Renal pelvis (tissue), 1 donor: ENCODE measurements at regions not wholly inside any gene's neighbourhood (a gene's known extent, or its start where the extent isn't known, plus 50 kb on each side); places are given as distances from the start of the nearest gene placed in this dataset.

Source experiments
- DNase-seq: peaks from one replicate; pipeline ENCODE4 v3.0.0-alpha.2; 2013

- DNase-seq = no peak
These were observed 1355.7 kb upstream of the FAM98A start for GRCh38 chr2:34954758-34955157.

DNA sequence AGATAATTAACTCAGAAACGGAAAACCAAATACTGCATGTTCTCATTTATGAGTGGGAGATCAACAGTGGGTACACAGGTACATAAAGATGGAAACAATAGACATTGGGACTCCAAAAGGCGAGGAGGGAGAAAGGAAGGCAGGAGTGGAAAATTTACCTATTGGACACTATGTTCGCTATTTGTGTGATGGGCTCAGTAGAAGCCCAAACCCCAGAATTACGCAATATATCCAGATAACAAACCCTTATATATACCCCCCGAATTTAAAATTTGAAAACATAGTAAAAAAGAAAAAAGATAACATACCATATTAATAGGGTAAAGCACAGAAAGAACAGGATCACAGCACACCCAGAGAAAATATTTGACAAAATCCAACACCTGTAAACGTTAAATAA is 1351.7 kb upstream of the FAM98A start:
- no peak for DNase-seq

DNA sequence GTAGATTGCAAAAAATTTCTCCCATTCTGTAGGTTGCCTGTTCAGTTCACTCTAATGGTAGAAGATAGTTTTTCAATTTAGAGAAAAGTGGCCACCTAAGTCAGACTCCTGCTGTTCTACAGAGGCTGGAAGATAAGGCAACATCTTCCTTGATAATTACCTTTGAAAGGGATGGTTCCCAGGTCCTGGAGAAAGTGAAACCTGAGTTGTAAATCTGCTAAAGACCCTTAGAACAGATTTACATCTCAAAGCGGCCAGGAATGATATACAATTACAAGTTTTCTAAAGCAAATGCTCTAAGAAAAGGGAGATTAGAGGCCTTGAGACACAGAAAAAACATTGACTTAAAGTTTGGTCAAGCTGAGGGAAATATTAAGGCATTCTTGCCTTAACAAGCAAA is 1350.2 kb upstream of the FAM98A start:
- DNase-seq = no peak

GRCh38 chr2:34936089-34936488 is 1337.0 kb upstream of the FAM98A start:
- no peak for DNase-seq

DNA sequence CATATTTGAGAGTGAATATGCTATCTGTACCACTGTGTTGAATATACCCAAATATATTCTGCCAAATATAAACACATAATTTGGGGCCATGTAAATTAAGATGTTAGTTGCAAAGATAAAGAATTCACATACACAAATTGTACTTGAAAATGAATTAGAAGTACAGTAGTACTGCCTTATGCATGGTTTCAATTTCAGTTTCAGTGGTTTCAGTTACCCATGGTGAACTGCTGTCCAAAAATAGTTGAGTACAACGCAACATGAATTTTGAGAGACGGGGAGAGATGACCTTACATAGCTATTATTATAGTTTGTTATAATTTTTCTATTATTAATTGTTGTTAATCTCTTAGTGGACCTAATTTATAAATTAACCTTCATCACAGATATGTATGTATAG is 1313.0 kb upstream of the FAM98A start:
- DNase-seq = no peak

GRCh38 chr2:34909992-34910705 is 1311.0 kb upstream of the FAM98A start:
- DNase-seq = peak; percentile 48

DNA sequence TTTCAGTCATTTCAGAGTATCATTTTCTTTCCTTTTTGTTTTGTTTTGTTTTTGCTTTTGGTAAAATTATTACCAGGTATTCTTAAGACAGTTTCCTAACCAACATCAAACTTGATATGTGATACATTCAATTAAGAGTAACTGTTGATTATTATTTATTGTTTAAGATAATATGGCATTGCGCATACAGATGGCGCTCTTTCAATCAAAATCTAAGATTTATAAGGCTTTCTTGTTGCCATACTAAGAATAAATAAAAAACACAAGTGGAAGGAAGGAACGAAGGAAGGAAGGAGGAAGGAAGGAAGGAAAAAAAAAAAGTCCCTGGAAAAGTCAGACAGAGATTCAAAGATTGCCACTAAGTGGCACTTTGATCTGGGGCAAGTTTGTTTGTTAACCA is 1308.7 kb upstream of the FAM98A start:
- DNase-seq = no peak

DNA sequence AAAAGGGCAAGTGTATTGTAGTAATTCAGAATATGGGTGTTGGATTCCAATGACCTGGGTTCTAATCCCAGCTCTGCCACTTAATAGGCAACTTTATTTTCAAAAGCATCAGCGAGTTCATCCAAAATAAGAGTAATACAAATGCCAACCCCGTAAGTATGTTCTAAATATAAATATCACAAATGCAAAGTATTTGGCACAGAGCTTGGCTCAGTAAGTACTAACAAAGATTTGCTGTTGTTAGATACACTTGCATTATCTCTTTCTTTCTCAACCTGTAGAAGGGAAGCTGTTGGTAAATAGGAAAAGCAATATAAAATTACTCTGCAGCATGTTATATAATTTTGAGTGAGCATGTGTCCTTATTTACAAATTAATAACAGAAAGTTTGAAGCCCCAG is 1302.6 kb upstream of the FAM98A start:
- no peak for DNase-seq

GRCh38 chr2:34899079-34899478 is 1300.0 kb upstream of the FAM98A start:
- DNase-seq = no peak

- no peak for DNase-seq
These were observed 1293.7 kb upstream of the FAM98A start for GRCh38 chr2:34892766-34893165.

DNA sequence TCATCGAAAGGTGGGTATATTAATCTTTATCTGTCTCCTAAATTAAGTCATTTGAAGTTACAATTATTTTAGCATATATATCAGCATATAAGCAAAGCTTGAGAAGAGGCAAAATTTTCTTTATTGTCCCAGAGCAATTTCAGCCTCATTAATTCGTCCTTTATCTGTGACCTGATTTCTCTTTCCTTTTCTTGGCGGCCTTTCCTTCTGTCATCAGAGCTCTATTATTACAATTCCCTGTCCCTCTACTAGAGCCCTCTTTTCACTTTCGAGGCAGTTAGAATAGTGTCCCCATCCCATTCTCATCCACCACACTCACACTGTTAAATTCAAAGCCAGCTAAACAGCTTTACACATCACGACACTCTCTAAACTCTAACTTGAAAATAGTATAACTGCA is 1293.2 kb upstream of the FAM98A start:
- DNase-seq = no peak

GRCh38 chr2:34875091-34875745 is 1276.1 kb upstream of the FAM98A start:
- no peak for DNase-seq

- no peak for DNase-seq
These were observed 1254.5 kb upstream of the FAM98A start for GRCh38 chr2:34853646-34854045.

- no peak for DNase-seq
These were observed 1252.7 kb upstream of the FAM98A start for GRCh38 chr2:34851804-34852203.

- no peak for DNase-seq
These were observed 1250.7 kb upstream of the FAM98A start for GRCh38 chr2:34849827-34850226.

- DNase-seq = no peak
These were observed 1249.6 kb upstream of the FAM98A start for GRCh38 chr2:34848691-34849090.

DNA sequence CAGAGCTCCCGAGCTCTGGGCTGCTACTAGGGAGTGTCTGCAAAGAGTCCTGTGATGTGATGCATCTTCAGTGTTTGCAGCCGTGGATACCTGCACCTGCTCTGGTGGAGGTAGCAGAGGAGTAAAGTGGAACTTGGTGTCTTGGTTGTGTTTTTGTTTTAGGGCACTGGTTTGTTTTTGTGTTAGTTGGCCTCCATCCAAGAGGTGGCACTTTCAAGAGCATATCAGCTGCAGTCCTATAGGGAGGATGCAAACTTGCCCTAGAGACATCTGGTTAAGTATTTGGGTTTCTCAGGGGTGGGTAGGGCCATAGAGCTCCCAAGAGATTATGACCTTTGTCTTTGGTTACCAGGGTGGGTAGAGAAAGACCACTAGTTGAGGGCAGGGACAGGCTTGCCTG is 1249.0 kb upstream of the FAM98A start:
- DNase-seq = no peak

DNA sequence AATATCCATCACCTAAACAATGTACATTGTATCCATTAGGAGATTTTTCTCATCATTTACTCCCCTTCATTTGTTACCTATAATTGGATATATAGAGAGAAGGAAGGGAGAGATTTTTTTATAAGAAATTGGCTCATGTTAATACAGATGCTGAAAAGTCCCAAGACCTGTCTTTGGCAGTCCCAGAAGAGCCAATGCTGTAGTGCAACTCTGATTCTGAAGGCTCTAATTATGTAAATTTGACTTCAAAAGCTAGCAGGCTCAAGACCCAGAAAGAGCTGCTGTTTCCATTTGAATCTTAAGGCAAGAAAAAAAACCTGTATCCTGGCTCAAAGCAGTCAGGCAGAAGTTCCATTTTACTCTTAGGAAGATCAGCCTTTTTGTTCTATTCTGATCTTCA is 1245.5 kb upstream of the FAM98A start:
- no peak for DNase-seq

GRCh38 chr2:34838408-34838807 is 1239.3 kb upstream of the FAM98A start:
- no peak for DNase-seq

DNA sequence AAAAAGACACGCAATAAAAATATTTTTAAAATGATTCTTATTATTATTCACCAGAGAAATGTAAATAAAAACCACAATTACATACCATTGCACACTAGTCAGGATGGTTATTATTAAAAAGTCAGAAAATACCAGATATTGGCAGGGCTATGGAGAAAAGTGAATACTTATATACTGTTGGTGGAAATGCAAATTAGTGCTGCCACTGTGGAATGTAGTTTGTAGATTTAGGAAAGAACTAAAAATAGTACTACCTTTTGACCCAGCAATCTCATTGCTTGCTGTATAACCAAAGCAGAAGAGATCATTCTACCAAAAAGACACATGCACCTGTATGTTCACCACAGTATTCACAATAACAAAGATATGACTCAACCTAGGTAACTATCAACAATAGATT is 1237.3 kb upstream of the FAM98A start:
- no peak for DNase-seq

DNA sequence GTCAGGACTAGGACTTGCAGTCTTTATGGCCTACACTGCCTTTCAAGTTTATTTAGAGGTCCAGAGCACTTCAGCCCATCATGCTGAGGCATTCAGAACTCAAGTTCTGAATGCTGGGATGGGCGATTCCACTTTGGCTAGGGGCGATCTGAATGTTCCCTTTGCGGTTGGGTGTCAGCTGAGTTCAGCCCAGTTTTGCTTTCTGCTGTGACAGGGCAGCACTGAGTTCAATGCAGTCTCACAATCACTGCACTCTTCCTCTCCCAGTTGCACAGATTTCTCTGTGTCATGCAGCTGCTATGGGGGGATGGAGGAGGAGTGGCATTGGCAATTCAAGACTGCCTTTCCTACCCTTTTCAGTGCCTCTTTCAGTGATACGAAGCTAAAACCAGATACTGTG is 1232.0 kb upstream of the FAM98A start:
- no peak for DNase-seq

DNA sequence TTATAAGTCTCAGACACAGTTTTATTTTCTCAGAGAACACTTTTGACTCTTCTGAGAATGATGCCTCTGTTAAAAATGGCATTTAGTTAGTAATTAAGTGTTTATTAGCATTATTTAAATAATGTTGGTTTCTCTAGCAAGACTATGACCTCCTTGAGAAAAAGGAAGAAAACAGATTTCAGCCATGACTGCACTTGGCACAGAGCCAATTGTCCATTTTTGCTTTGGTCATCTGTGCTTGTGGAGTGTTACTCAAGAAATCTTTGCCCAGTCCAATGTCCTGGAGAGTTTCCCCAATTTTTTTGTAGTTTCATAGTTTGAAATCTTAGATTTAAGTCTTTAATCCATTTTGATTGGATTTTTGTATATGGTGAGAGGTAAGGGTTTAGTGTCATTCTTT is 1229.4 kb upstream of the FAM98A start:
- no peak for DNase-seq

DNA sequence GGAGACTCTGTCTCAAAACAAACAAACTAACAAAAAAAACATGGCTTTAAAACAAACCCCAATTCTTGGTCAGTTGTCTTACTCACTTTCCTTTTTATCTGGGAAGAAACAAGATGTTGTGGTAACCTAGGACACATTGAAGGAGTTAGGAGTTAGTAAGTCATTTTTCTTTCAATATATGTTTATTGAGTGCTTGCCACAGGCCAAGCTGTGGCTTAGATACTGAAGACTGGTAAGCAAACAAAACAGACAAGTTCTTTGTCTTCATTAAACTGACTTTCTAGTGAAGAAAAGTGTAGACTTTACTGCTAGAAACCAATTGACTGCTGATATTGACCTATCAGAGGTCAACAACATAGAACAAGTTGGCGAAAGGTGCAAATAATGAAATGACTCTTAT is 1228.3 kb upstream of the FAM98A start:
- DNase-seq = no peak

GRCh38 chr2:34825686-34826085 is 1226.6 kb upstream of the FAM98A start:
- no peak for DNase-seq
